HG03558 (cell line): ENCODE measurements at regions not wholly inside any gene's neighbourhood (a gene's known extent, or its start where the extent isn't known, plus 50 kb on each side); places are given as distances from the start of the nearest gene placed in this dataset.
A peak's percentile ranks its signal among the peaks of the same experiment; 100 is the strongest.
"Not testable (repeated sequence)": the region's sequence is repeated elsewhere in the genome, so short reads cannot be mapped to it uniquely, and the experiment has no call there.

Experiments used
- ATAC-seq: cut with Tn5 transposase; IDR thresholded peaks from one replicate; pipeline ENCODE4 v1.9.1; 2021; ENCODE audit warnings: moderate number of reproducible peaks; ENCODE audit not compliant: unreplicated experiment; ENCODE audit errors: extremely low read depth

GRCh38 chr11:86150847-86151173 is 81.9 kb upstream of the PICALM start:
- no peak for ATAC-seq

GRCh38 chr11:86149792-86150191 is 80.9 kb upstream of the PICALM start:
- no peak for ATAC-seq

GRCh38 chr11:86148345-86148747 is 79.5 kb upstream of the PICALM start:
- no peak for ATAC-seq

- no peak for ATAC-seq
Measured at GRCh38 chr11:86147004-86147403, 78.1 kb upstream of the PICALM start.

GRCh38 chr11:86145439-86146156 is 76.7 kb upstream of the PICALM start:
- no peak for ATAC-seq

GRCh38 chr11:86144846-86145245 is 76.0 kb upstream of the PICALM start:
- no peak for ATAC-seq

- not testable (repeated sequence) for ATAC-seq
Measured at GRCh38 chr11:86144087-86144486, 75.2 kb upstream of the PICALM start.

- ATAC-seq, result no peak
Measured at GRCh38 chr11:86143087-86144030, 74.5 kb upstream of the PICALM start.

- ATAC-seq, result no peak
Measured at GRCh38 chr11:86142170-86142569, 73.3 kb upstream of the PICALM start.

GRCh38 chr11:86141727-86142126 is 72.8 kb upstream of the PICALM start:
- no peak for ATAC-seq

GRCh38 chr11:86140334-86140990 is 71.6 kb upstream of the PICALM start:
- ATAC-seq, result no peak

GRCh38 chr11:86138958-86139357 is 70.1 kb upstream of the PICALM start:
- ATAC-seq, result peak; percentile 64

GRCh38 chr11:86136538-86136937 is 67.7 kb upstream of the PICALM start:
- no peak for ATAC-seq

GRCh38 chr11:86135319-86135714 is 66.4 kb upstream of the PICALM start:
- no peak for ATAC-seq

- no peak for ATAC-seq
Measured at GRCh38 chr11:86134580-86135318, 65.9 kb upstream of the PICALM start.

GRCh38 chr11:86132667-86133249 is 63.9 kb upstream of the PICALM start:
- no peak for ATAC-seq

- no peak for ATAC-seq
Measured at GRCh38 chr11:86129740-86130540, 61.1 kb upstream of the PICALM start.

- ATAC-seq, result no peak
Measured at GRCh38 chr11:86128914-86129313, 60.0 kb upstream of the PICALM start.

GRCh38 chr11:86126862-86127261 is 58.0 kb upstream of the PICALM start:
- no peak for ATAC-seq
